ENCODE measurements at regions not wholly inside any gene's neighbourhood (a gene's known extent, or its start where the extent isn't known, plus 50 kb on each side); places are given as distances from the start of the nearest gene placed in this dataset.
A peak's percentile ranks its signal among the peaks of the same experiment; 100 is the strongest.

- DNase-seq (ENCODE audit: low spot score), result no peak
Measured at GRCh38 chr11:82676483-82677094, 57.1 kb downstream of the FAM181B start.

GRCh38 chr11:82675838-82676237 is 57.8 kb downstream of the FAM181B start:
- DNase-seq (ENCODE audit: low spot score), result no peak

- no peak for DNase-seq (ENCODE audit: low spot score)
Measured at GRCh38 chr11:82673631-82674030, 60.0 kb downstream of the FAM181B start.

- DNase-seq (ENCODE audit: low spot score), result no peak
Measured at GRCh38 chr11:82671451-82671850, 62.2 kb downstream of the FAM181B start.

DNA sequence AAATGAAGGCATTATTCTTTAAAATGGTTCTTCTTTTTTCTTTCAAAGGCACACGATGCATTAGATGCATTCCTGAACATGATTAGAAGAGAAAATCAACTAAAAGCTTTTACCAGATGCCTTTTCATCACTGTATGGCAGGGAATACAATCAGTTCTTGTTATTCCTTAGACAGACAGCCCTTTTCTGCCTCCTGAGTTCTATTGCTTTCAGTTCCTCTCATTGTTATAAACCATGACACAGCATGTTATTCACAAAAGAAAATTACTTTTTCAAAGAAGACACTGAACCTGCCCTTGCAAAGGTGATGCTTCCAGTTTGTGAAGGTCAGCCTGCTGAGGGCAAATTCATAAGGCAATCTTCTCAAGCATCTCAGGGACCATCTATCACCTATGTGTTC is 70.1 kb downstream of the FAM181B start:
- no peak for DNase-seq (ENCODE audit: low spot score)

DNA sequence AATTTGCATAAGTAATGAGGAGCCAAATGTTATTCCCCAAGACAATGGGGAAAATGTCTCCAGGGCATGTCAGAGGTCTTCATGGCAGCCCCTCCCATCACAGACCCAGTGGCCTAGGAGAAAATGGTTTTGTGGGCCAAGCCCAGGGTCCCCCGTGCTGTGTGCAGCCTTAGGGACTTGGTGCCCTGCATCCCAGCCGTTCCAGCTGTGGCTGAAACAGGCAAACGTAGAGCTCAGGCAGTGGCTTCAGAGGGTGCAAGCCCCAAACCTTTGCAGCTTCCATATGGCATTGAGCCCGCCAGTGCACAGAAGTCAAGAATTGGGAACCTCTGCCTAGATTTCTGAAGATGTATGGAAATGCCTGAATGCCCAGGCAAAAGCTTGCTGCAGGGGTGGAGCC is 79.9 kb downstream of the FAM181B start:
- DNase-seq (ENCODE audit: low spot score), result no peak

DNA sequence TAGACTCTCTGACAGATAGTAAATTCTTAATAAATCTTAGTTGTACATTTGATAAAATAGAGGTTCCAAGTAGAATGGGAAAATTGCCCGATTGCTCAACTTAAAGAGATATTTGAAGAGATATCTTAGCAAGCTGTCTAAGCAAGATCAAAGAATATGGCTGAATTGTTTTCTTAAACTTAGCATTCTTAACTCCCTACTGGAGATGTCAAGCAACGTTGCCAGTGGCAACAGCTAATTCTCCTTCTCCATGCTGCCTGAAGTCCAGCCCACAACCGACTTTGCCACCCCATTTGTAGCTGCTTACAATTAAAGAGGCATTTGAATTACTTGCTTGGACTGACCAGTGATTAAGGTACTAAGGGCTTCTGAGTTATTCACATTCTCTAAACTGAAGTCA is 94.4 kb downstream of the FAM181B start:
- DNase-seq (ENCODE audit: low spot score), result no peak

GRCh38 chr11:82636615-82637014 is 97.0 kb downstream of the FAM181B start:
- DNase-seq (ENCODE audit: low spot score), result no peak

GRCh38 chr11:82634091-82634490 is 99.6 kb downstream of the FAM181B start:
- no peak for DNase-seq (ENCODE audit: low spot score)

- DNase-seq (ENCODE audit: low spot score), result peak; percentile 13
Measured at GRCh38 chr11:82631722-82632630, 101.7 kb downstream of the FAM181B start.

DNA sequence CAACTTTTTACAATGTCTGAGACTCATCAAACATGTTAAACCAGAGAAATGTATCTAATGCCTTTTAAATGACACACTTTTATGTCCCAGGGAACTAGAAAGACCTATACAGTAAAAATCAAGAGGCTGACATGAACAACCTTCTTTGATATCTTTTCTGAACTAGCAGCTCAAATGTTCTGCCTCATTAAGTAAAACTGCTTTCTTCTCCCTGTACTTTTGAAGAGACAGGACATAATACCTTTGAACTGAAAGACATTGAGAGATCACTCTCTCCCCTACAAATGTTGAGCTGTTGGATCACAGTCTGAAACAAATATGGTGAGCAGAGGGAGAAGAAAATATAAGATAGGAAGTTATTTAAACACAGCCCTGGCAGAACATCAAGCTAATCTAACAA is 123.0 kb downstream of the FAM181B start:
- DNase-seq (ENCODE audit: low spot score), result no peak

DNA sequence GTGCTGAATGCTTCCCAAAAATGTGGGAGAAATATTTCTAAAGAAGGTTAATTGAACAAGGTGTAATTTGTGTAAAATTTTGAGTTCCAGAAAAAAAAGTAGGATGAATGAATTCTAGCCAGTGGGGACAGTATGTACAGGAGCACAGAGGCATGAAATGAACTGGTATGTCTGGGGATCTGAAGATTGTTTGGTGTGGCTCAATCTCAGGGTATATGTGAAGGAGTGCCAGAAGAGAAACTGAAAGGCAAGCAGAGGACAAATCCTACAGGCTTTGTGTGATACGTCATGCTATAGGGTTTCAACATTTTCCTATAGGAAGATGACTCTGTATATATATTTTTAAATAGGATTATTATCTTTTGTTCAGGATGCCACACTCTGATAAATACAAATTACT is 126.9 kb downstream of the FAM181B start:
- no peak for DNase-seq (ENCODE audit: low spot score)

DNA sequence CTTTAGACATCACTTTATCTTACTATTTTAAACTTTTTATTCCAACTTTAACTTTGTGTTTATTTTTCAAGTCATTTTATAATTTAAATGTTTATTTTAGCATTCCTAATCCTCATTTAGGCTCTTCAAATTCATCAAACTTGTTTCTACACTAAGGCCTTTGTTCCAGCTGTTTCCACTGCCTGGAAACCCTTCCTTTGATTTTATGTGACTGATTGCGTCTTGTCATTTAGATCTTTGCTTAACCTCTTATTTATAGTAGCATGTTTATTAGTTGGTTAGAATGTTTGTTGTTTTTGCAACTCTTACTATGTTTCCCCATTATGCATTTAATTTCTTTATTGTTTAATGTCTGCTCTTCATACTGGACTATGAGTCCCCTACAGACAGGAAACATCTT is 132.0 kb downstream of the FAM181B start:
- DNase-seq (ENCODE audit: low spot score), result no peak

DNA sequence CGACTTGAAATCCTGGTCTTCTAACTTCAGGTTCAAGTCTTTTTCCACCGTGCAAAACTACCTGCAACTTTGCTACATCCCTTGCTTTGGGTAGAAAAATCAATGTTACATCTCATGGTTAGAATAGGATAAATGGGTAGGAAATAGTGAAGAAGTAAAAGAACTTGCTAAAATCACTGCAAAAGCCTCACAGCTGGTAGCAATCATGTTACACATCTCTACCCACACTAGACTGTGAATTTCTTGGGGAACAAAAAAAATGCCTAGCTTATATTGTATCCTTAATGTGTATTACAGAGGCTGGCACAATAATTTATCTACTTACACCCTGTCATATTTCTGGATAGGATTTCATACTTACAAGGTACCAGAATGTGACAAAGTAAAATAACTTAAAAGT is 133.8 kb downstream of the FAM181B start:
- DNase-seq (ENCODE audit: low spot score), result no peak

DNA sequence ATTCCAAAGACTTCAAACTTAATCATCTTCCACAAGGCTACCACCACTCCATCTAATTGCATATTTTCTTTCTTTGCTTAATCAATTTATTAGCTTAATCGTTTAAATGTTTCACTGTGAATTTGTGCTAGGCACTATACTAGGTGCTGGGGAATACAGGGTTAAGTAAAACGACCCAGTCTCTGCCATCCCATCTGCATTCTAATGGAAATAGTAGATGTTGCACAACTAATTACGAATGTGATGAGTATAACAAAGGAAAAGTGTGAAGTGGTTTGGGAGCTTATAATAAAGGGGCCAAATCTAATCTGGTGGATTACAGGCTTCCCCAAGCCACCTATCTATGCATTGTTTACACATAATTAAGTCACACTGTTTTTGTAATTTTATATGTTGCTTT is 147.1 kb downstream of the FAM181B start:
- no peak for DNase-seq (ENCODE audit: low spot score)

GRCh38 chr11:82577246-82577645 is 156.4 kb downstream of the FAM181B start:
- DNase-seq (ENCODE audit: low spot score), result no peak

GRCh38 chr11:82560836-82561235 is 172.8 kb downstream of the FAM181B start:
- DNase-seq (ENCODE audit: low spot score), result no peak

DNA sequence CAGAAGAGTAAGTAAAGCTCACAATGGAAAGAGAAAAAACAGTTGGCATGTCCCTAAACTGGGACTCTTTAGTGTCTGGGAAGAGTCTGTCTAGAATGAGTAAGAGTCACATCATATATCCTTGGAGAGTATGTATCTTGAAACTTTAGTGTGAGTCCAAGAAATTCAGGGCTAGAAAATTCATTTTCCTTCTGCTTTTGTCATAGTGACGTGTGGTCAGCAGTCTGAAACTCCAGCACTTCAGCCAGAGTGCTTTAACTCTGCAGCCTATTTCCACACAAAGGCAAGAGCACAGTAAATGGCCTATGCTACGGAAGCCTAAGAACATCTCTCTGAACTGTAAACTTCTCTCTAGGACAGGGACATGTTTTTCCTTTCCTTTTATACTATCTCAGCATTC is 174.1 kb downstream of the FAM181B start:
- DNase-seq (ENCODE audit: low spot score), result no peak

- no peak for DNase-seq (ENCODE audit: low spot score)
Measured at GRCh38 chr11:82557274-82557673, 176.4 kb downstream of the FAM181B start.

DNA sequence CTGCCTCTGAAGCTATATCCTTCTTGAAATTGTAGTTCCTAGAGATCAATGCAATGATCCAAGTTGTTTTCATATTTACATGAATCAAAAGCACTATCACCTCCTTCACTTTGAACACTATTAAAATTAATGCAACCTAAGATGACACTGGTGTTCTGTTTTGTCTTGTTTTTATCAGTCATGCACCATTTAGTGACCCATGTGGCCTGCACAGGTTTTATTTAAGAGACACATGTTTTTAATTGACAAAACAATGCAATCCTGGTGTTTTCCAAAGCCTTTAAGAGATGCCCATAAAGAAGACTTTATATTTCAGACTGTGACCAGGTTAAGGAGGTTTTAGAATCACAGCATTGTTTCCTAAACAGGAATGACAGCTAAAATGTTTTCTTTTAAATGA is 177.5 kb downstream of the FAM181B start:
- no peak for DNase-seq (ENCODE audit: low spot score)

GRCh38 chr11:82546661-82547557 is 186.8 kb downstream of the FAM181B start:
- no peak for DNase-seq (ENCODE audit: low spot score)

DNA sequence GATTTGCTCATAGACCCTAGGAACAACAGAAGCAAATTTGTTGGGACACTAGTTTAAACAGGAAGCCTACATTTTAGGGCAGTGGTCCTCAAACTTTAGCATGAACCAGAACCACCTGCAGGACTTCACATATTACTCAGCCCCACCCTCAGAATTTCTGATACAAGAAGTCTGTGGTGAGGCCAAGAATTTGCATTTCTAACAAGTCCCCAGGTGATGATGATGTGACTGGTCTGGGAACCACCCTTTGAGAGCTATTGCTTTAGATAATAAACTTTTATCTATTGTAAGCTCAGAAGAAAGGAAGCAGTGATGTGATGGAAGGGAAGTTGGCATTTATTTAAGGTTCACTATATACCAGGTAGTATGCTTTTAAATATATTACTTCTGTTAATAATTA is 194.0 kb downstream of the FAM181B start:
- DNase-seq (ENCODE audit: low spot score), result no peak

DNA sequence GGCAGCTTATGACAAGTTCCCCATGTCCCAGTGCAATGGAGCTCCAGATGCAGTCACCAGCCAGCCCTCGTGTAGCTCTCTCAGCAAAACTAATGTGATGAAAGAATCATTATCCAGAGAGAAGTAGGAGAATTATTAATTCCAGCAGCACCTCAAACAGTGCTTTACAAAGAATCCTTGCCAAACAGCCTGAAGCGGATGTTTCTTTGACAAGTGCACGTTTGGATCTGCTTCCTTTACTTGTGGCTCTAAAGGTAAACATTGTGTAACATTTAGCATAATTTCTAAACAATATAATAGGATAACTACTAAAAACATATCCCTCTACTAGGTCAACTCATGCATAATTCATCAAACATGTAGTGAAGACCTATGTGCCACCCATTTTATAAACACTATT is 197.0 kb downstream of the FAM181B start:
- DNase-seq (ENCODE audit: low spot score), result no peak
